SK-N-SH (cell line): ENCODE measurements at regions not wholly inside any gene's neighbourhood (a gene's known extent, or its start where the extent isn't known, plus 50 kb on each side); places are given as distances from the start of the nearest gene placed in this dataset.

Source experiments
- JUND ChIP-seq: IDR thresholded peaks from 2 replicates; pipeline ENCODE4 v1.4.0; 2012
- POLR2AphosphoS5 ChIP-seq: IDR thresholded peaks from 2 replicates; pipeline ENCODE4 v1.6.1; 2012; ENCODE audit warnings: low read depth, low read length
- RAD21 ChIP-seq: IDR thresholded peaks from 2 replicates; pipeline ENCODE4 v1.6.1; 2012; ENCODE audit warnings: mild to moderate bottlenecking, low read length
- TF ChIP-seq, protein P1 (sequence below): fragments of 200-600 bp; sonication (generic); IDR thresholded peaks from 2 replicates; pipeline ENCODE4 v1.6.1; 2017; ENCODE audit warnings: antibody characterized with exemption, mild to moderate bottlenecking, moderate library complexity
- TF ChIP-seq, protein P2 (sequence below): fragments of 150-350 bp; IDR thresholded peaks from 2 replicates; pipeline ENCODE4 v1.6.1; 2016; ENCODE audit warnings: mild to moderate bottlenecking, low read depth, low read length
- TF ChIP-seq, protein P3 (sequence below): IDR thresholded peaks from 2 replicates; pipeline ENCODE4 v1.4.0; 2012; ENCODE audit warnings: low read depth, borderline replicate concordance

DNA sequence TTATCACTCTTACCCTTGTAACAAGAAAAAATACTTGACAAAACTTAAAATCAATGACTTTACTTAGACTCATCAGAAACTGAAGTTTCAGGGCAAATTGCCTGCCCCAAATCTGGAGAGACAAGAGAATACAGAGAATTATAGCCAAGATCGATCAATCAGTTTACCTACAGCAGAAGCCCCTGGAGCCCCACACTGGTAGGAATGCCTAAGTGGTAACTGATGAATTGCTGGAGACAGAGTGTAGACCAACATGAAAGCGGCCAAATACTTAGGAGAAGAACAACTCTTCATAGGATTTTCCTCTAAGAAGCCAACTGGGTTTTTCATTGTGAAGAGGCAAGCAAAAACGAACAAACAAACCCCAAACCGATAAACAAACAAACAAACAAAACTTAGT is 1430.0 kb downstream of the EFNB2 start:
- TF ChIP-seq POLR2AphosphoS5 (no peak), JUND (no peak), RAD21 (no peak)
- TF ChIP-seq, protein P1, sequence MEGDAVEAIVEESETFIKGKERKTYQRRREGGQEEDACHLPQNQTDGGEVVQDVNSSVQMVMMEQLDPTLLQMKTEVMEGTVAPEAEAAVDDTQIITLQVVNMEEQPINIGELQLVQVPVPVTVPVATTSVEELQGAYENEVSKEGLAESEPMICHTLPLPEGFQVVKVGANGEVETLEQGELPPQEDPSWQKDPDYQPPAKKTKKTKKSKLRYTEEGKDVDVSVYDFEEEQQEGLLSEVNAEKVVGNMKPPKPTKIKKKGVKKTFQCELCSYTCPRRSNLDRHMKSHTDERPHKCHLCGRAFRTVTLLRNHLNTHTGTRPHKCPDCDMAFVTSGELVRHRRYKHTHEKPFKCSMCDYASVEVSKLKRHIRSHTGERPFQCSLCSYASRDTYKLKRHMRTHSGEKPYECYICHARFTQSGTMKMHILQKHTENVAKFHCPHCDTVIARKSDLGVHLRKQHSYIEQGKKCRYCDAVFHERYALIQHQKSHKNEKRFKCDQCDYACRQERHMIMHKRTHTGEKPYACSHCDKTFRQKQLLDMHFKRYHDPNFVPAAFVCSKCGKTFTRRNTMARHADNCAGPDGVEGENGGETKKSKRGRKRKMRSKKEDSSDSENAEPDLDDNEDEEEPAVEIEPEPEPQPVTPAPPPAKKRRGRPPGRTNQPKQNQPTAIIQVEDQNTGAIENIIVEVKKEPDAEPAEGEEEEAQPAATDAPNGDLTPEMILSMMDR: no peak
- TF ChIP-seq, protein P2, sequence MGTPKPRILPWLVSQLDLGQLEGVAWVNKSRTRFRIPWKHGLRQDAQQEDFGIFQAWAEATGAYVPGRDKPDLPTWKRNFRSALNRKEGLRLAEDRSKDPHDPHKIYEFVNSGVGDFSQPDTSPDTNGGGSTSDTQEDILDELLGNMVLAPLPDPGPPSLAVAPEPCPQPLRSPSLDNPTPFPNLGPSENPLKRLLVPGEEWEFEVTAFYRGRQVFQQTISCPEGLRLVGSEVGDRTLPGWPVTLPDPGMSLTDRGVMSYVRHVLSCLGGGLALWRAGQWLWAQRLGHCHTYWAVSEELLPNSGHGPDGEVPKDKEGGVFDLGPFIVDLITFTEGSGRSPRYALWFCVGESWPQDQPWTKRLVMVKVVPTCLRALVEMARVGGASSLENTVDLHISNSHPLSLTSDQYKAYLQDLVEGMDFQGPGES: no peak
- TF ChIP-seq, protein P3, sequence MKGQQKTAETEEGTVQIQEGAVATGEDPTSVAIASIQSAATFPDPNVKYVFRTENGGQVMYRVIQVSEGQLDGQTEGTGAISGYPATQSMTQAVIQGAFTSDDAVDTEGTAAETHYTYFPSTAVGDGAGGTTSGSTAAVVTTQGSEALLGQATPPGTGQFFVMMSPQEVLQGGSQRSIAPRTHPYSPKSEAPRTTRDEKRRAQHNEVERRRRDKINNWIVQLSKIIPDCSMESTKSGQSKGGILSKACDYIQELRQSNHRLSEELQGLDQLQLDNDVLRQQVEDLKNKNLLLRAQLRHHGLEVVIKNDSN: no peak
